ENCODE measurements at regions not wholly inside any gene's neighbourhood (a gene's known extent, or its start where the extent isn't known, plus 50 kb on each side); places are given as distances from the start of the nearest gene placed in this dataset.

GRCh38 chr10:30121401-30121800, 62.0 kb upstream of the JCAD start:
- Histone ChIP-seq H3K9ac (ENCODE audit: low read length in 2 of 2) (no peak overlapping the region), H3K27ac (ENCODE audit: low read length) (no peak overlapping the region), H3K4me1 (ENCODE audit: control insufficient read depth, insufficient read depth, low read length) (peaks cover 1% of the 10 kb centered on the region), H3K36me3 (ENCODE audit: control insufficient read depth in 2 of 2, insufficient read depth in 2 of 2, low read length in 2 of 2) (no peaks in the 10 kb centered on the region), H3K27me3 (ENCODE audit: control insufficient read depth in 1 of 2, insufficient read depth in 2 of 2, low read length in 2 of 2) (no peaks in the 10 kb centered on the region), H3K4me3 (ENCODE audit: low read length in 2 of 2) (no peak overlapping the region), H3K9me3 (ENCODE audit: control insufficient read depth in 2 of 2, low read length in 2 of 2) (no peaks in the 10 kb centered on the region)

GRCh38 chr10:30118590-30118989, 59.2 kb upstream of the JCAD start:
- H3K4me3 ChIP-seq (ENCODE audit: low read length in 2 of 2) = no peak overlapping the region
- no peak overlapping the region for H3K27ac ChIP-seq (ENCODE audit: low read length)
- H3K27me3 ChIP-seq (ENCODE audit: control insufficient read depth in 1 of 2, insufficient read depth in 2 of 2, low read length in 2 of 2) = no peaks in the 10 kb centered on the region
- H3K4me1 ChIP-seq (ENCODE audit: control insufficient read depth, insufficient read depth, low read length) = peaks cover 14% of the 10 kb centered on the region
- H3K9ac ChIP-seq (ENCODE audit: low read length in 2 of 2) = no peak overlapping the region
- H3K9me3 ChIP-seq (ENCODE audit: control insufficient read depth in 2 of 2, low read length in 2 of 2) = no peaks in the 10 kb centered on the region
- H3K36me3 ChIP-seq (ENCODE audit: control insufficient read depth in 2 of 2, insufficient read depth in 2 of 2, low read length in 2 of 2) = no peaks in the 10 kb centered on the region

GRCh38 chr10:30117812-30118501, 58.6 kb upstream of the JCAD start:
- no peaks in the 10 kb centered on the region for H3K9me3 ChIP-seq (ENCODE audit: control insufficient read depth in 2 of 2, low read length in 2 of 2)
- no peak overlapping the region for H3K27ac ChIP-seq (ENCODE audit: low read length)
- peaks cover 14% of the 10 kb centered on the region for H3K4me1 ChIP-seq (ENCODE audit: control insufficient read depth, insufficient read depth, low read length)
- H3K36me3 ChIP-seq (ENCODE audit: control insufficient read depth in 2 of 2, insufficient read depth in 2 of 2, low read length in 2 of 2) = no peaks in the 10 kb centered on the region
- no peaks in the 10 kb centered on the region for H3K27me3 ChIP-seq (ENCODE audit: control insufficient read depth in 1 of 2, insufficient read depth in 2 of 2, low read length in 2 of 2)
- no peak overlapping the region for H3K9ac ChIP-seq (ENCODE audit: low read length in 2 of 2)
- no peak overlapping the region for H3K4me3 ChIP-seq (ENCODE audit: low read length in 2 of 2)

GRCh38 chr10:30116041-30116491, 56.7 kb upstream of the JCAD start:
- Histone ChIP-seq H3K27me3 (ENCODE audit: control insufficient read depth in 1 of 2, insufficient read depth in 2 of 2, low read length in 2 of 2) (no peaks in the 10 kb centered on the region), H3K4me3 (ENCODE audit: low read length in 2 of 2) (no peak overlapping the region)

GRCh38 chr10:30115626-30115940, 56.2 kb upstream of the JCAD start:
- H3K9ac ChIP-seq (ENCODE audit: low read length in 2 of 2) = no peak overlapping the region
- H3K27me3 ChIP-seq (ENCODE audit: control insufficient read depth in 1 of 2, insufficient read depth in 2 of 2, low read length in 2 of 2) = no peaks in the 10 kb centered on the region
- H3K9me3 ChIP-seq (ENCODE audit: control insufficient read depth in 2 of 2, low read length in 2 of 2) = no peaks in the 10 kb centered on the region
- H3K4me1 ChIP-seq (ENCODE audit: control insufficient read depth, insufficient read depth, low read length) = peaks cover 14% of the 10 kb centered on the region
- no peaks in the 10 kb centered on the region for H3K36me3 ChIP-seq (ENCODE audit: control insufficient read depth in 2 of 2, insufficient read depth in 2 of 2, low read length in 2 of 2)
- no peak overlapping the region for H3K27ac ChIP-seq (ENCODE audit: low read length)
- H3K4me3 ChIP-seq (ENCODE audit: low read length in 2 of 2) = peak overlapping the region in 1 of 2 donors; percentile 49

More at GRCh38 chr10:30116041-30116491, 56.7 kb upstream of the JCAD start:
- Histone ChIP-seq H3K9me3 (ENCODE audit: control insufficient read depth in 2 of 2, low read length in 2 of 2) (no peaks in the 10 kb centered on the region), H3K36me3 (ENCODE audit: control insufficient read depth in 2 of 2, insufficient read depth in 2 of 2, low read length in 2 of 2) (no peaks in the 10 kb centered on the region), H3K9ac (ENCODE audit: low read length in 2 of 2) (no peak overlapping the region), H3K27ac (ENCODE audit: low read length) (no peak overlapping the region), H3K4me1 (ENCODE audit: control insufficient read depth, insufficient read depth, low read length) (peaks cover 14% of the 10 kb centered on the region)

DNA sequence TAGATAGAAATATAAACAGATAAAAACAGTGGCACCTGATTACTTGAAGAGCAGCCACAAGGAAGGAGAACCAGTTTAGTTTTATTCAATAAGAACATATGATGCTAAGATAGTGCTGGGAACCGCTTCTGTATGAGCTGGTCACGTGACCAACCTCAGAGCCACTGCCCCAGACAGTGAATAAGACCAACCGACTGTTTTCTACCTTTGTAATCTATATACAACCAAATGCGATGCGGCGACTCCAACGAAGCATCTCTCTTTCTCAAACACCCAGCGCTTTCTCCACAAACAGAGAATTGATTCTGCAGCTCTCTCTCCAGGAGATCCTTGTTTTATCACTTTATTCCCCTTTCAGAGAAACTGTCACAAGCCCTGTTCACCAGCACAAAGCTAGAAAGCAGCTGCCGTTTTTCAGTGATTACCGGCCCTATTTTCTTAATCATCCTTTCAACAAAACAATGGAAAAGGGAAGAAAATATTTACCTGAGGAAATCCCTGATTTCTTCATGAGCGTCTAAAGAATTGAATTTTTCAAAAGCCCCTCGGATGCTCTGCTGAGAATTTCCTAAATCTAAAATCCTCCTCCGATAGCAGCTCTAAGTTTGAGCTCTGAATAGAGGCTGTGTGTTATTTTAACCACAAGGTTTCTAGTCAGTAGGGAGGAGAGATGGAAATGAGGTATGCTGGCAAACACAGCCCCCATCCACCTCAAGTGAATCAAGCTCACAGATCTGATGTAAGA, 55.7 kb upstream of the JCAD start:
- H3K9ac ChIP-seq (ENCODE audit: low read length in 2 of 2) = no peak overlapping the region
- H3K9me3 ChIP-seq (ENCODE audit: control insufficient read depth in 2 of 2, low read length in 2 of 2) = no peaks in the 10 kb centered on the region
- H3K4me1 ChIP-seq (ENCODE audit: control insufficient read depth, insufficient read depth, low read length) = peaks cover 14% of the 10 kb centered on the region
- no peaks in the 10 kb centered on the region for H3K27me3 ChIP-seq (ENCODE audit: control insufficient read depth in 1 of 2, insufficient read depth in 2 of 2, low read length in 2 of 2)
- no peaks in the 10 kb centered on the region for H3K36me3 ChIP-seq (ENCODE audit: control insufficient read depth in 2 of 2, insufficient read depth in 2 of 2, low read length in 2 of 2)
- peak overlapping the region in 1 of 2 donors; percentile 49 for H3K4me3 ChIP-seq (ENCODE audit: low read length in 2 of 2)
- no peak overlapping the region for H3K27ac ChIP-seq (ENCODE audit: low read length)

GRCh38 chr10:30114401-30114800, 55.0 kb upstream of the JCAD start:
- Histone ChIP-seq H3K27me3 (ENCODE audit: control insufficient read depth in 1 of 2, insufficient read depth in 2 of 2, low read length in 2 of 2) (no peaks in the 10 kb centered on the region), H3K9ac (ENCODE audit: low read length in 2 of 2) (no peak overlapping the region), H3K4me3 (ENCODE audit: low read length in 2 of 2) (no peak overlapping the region), H3K36me3 (ENCODE audit: control insufficient read depth in 2 of 2, insufficient read depth in 2 of 2, low read length in 2 of 2) (no peaks in the 10 kb centered on the region), H3K4me1 (ENCODE audit: control insufficient read depth, insufficient read depth, low read length) (peaks cover 14% of the 10 kb centered on the region), H3K9me3 (ENCODE audit: control insufficient read depth in 2 of 2, low read length in 2 of 2) (no peaks in the 10 kb centered on the region), H3K27ac (ENCODE audit: low read length) (no peak overlapping the region)

DNA sequence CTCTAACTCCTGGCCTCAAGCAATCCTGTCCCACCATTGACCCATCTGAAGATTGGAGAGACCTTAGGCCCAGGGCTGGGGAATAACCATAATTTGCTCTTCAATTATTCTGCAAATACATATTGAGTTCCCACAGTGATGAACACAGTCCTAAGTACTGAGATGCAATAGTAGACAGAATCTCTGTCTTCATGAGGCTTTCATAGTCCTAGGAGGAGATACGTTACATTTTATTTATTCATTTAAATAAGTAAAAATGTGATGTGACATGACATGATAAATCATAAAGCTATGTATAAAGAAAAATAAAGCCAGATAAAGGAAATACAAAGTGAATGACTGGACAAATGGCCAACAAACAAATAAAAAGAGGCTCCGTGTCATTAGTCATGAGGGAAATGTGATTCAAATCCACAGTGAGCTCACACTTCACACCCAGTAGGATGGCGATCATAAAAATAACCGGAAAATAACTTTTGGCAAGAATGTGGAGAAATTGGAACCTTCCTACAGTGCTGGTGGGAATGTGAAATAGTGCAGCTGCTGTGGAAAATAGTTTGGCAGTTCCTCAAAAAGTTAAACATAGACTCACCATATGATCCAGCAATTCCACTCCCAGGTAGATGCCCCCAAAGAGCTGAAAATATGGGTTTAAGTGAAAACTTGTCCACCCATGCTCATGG, 52.1 kb upstream of the JCAD start:
- Histone ChIP-seq H3K9ac (ENCODE audit: low read length in 2 of 2) (no peak overlapping the region), H3K4me3 (ENCODE audit: low read length in 2 of 2) (no peak overlapping the region), H3K27ac (ENCODE audit: low read length) (no peak overlapping the region), H3K36me3 (ENCODE audit: control insufficient read depth in 2 of 2, insufficient read depth in 2 of 2, low read length in 2 of 2) (no peaks in the 10 kb centered on the region), H3K9me3 (ENCODE audit: control insufficient read depth in 2 of 2, low read length in 2 of 2) (no peaks in the 10 kb centered on the region), H3K4me1 (ENCODE audit: control insufficient read depth, insufficient read depth, low read length) (peaks cover 13% of the 10 kb centered on the region), H3K27me3 (ENCODE audit: control insufficient read depth in 1 of 2, insufficient read depth in 2 of 2, low read length in 2 of 2) (no peaks in the 10 kb centered on the region)
